GM19239 (cell line): ENCODE measurements at regions not wholly inside any gene's neighbourhood (a gene's known extent, or its start where the extent isn't known, plus 50 kb on each side); places are given as distances from the start of the nearest gene placed in this dataset.

ENCODE experiments used
- DNase-seq: peaks from one replicate; pipeline ENCODE4 v3.0.0; 2011; ENCODE audit warnings: low spot score; ENCODE audit not compliant: insufficient read length
- FAIRE-seq: peaks from 2 replicates; lab custom pipeline; 2011; peaks lifted over from hg19 to GRCh38; lab: Jason Lieb, UNC

DNA sequence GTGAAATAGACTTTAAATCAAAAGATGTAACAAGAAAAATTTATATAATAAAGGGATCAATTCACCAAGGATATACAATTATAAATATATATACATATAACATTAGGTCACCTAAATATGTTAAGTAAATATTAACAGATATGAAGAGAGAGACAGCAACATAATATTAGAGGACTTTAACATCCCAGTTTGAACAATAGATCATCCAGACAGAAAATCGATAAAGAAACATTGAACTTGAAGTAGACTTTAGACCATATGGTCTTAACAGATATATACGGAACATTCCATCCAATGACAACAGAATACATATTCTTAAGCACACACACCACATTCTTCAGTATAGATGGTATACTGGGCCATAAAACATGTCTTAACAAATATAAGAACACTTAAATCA, 649.6 kb upstream of the SETBP1 start:
- DNase-seq (no peak), FAIRE-seq (no peak)

DNA sequence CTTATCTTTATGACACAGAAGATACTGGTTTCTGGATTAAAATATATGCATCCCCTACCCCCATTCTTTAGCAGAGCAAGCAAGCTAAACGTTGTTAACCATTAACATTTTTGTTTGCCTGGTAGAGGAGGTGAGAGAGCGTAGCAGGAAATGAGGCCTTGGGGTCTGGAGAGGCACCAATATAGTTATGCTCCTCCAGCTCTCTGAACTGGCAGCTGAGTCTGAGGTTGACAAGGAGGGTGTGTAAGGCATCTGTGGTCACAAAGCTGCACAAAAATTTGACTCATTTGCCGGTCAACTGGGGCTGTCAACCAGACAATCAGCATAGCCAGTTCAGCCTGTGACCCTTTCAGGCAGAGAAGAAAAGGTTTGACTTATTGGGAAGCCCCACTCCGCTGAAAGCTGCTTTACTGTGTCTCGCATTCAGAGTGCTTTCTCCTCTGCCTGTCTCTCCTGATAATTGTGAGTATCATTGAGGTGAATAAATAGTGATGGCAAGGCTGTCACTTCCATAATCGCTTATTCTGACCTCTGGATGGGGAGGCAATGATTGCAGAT, 647.5 kb upstream of the SETBP1 start:
- FAIRE-seq (no peak), DNase-seq (no peak)

DNA sequence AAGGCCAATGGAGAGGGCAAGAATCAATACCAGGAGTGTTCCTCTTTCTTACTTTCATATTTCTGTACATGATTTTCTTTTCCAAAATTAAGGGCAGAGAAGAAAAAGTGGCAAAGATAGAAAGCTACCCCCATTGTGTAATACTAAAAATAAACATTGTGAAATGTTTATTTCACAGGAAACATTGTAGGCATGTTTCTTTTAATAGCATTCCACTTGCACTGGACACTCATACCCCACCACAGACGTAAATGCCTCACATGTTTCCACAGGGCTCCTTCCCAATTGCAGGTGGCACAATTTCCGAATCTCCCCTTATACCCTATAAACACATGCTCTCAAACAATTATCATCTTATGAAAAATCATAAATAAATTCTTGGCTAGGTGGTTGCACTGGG, 645.1 kb upstream of the SETBP1 start:
- FAIRE-seq (no peak), DNase-seq (no peak)

GRCh38 chr18:44036501-44036900, 644.2 kb upstream of the SETBP1 start:
- FAIRE-seq (no peak), DNase-seq (no peak)

- no peak for DNase-seq
- no peak for FAIRE-seq
Measured at GRCh38 chr18:44039216-44039615, 641.5 kb upstream of the SETBP1 start.

DNA sequence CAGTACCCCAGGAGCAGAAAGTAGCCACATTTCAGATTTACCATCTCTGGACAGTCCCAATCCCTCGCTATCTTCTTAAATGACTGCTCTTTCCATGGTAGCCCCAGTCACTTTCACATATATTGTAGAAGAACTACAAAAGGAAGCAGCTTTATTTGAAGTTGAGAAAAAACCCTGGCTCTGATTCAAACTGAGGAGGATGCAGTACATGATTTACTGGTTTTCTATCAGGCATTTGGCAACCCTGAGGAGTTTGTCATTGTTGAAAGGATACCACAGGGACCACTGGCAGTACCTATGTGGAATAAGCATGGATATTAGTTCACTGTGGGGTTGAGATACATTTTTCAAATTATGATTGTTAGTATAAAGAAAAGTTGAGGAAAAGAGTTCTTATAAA, 640.9 kb upstream of the SETBP1 start:
- no peak for DNase-seq
- FAIRE-seq, result no peak

- FAIRE-seq (no peak), DNase-seq (no peak)
Measured at GRCh38 chr18:44041553-44041952, 639.1 kb upstream of the SETBP1 start.

DNA sequence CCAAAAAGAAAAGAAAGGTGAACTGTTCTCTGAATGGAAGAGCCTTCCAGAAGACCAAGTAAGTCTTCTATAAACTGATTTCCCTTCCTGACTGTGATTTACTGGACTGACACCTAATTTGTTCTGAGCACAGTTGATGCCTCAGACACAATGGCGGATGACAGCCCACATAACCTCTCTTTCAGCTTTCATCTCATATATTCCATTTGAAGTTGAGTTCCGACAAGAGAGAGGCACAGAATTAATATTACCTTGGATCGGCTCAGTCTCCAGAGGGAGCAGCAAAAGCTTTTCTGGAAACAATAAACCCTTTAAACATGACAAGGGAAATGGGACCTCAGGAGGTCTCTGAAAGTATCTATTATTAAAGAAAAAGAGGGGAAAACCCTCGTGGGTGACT, 638.7 kb upstream of the SETBP1 start:
- no peak for DNase-seq

DNA sequence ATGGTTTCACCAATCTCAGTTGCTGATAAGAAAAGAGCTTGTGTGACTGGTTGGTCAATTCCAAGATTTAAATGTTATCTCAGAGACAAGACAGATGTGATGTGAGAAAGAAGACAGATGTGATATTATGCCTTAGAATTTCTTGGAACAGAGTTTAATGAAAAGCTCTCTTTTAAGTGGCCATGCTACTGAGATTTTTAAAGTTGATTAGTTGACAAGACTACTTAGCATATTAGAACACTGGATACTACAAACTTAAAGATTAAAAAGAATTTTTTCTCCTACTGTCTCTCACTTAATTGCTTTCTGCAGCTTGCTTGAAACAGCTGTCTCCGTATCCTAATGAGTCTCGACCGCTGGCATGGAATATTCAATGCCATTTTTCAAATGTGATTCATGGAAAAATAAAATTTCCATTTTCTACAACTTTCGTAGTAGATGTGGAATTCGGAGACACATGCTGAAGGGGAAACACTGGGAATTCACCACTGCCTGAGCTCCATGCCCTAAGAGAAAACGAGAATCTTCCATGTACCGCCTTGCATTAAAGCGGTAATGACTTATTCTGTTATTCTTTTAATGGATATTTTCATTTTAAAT, 634.2 kb upstream of the SETBP1 start:
- FAIRE-seq, result no peak
- DNase-seq, result no peak

More for the DNA sequence above, 638.7 kb upstream of the SETBP1 start:
- no peak for FAIRE-seq

DNA sequence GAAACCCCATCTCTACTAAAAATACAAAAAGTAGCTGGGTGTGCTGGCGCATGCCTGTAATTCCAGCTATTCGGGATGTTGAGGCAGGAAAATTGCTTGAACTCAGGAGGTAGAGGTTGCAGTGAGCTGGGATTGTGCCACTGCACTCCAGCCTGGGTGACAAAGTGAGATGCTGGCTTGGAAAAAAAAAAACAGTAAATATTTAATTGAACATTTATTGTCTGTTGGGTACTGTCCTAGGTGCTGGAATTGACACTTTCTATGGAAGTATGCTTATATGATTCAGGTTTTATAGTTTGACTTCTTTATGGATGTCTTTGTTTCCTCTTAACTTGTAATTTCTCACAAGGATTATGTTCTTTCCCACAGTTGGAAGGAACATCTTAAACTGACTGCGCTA, 633.1 kb upstream of the SETBP1 start:
- no peak for DNase-seq

GRCh38 chr18:44048435-44048834, 632.3 kb upstream of the SETBP1 start:
- DNase-seq (no peak), FAIRE-seq (no peak)

More for the DNA sequence above, 633.1 kb upstream of the SETBP1 start:
- no peak for FAIRE-seq

- FAIRE-seq (no peak), DNase-seq (no peak)
Measured at GRCh38 chr18:44048846-44049245, 631.8 kb upstream of the SETBP1 start.

- FAIRE-seq (no peak), DNase-seq (no peak)
Measured at GRCh38 chr18:44051026-44051425, 629.7 kb upstream of the SETBP1 start.

GRCh38 chr18:44054514-44054913, 626.2 kb upstream of the SETBP1 start:
- DNase-seq, result no peak
- no peak for FAIRE-seq

GRCh38 chr18:44060197-44060596, 620.5 kb upstream of the SETBP1 start:
- FAIRE-seq (no peak), DNase-seq (no peak)

GRCh38 chr18:44061438-44061837, 619.2 kb upstream of the SETBP1 start:
- no peak for DNase-seq
- no peak for FAIRE-seq

- DNase-seq (no peak), FAIRE-seq (no peak)
Measured at GRCh38 chr18:44062345-44062744, 618.3 kb upstream of the SETBP1 start.

GRCh38 chr18:44065206-44065605, 615.5 kb upstream of the SETBP1 start:
- no peak for FAIRE-seq
- DNase-seq, result no peak

- DNase-seq (no peak), FAIRE-seq (no peak)
Measured at GRCh38 chr18:44066541-44066940, 614.1 kb upstream of the SETBP1 start.

DNA sequence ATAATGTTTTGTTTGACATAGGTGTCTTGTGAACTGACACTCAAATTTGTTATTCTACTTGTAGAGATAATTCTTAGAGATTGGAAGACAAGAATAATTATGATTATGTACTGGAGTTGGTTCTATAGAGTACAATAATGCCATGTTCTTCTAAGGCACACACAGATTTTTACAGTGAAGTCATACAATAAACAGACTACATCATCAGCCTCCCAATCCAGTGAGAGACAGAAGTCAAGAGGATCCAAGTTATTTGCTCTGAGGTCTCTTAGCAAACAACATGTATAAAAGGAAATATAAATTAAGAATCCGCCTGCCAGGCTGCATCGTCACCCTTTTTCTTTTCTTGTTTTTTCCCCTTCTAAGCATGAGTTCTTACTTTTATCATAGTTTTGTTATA, 613.5 kb upstream of the SETBP1 start:
- FAIRE-seq, result no peak

GRCh38 chr18:44075038-44075437, 605.6 kb upstream of the SETBP1 start:
- FAIRE-seq (no peak), DNase-seq (no peak)

More for the DNA sequence above, 613.5 kb upstream of the SETBP1 start:
- DNase-seq, result no peak

DNA sequence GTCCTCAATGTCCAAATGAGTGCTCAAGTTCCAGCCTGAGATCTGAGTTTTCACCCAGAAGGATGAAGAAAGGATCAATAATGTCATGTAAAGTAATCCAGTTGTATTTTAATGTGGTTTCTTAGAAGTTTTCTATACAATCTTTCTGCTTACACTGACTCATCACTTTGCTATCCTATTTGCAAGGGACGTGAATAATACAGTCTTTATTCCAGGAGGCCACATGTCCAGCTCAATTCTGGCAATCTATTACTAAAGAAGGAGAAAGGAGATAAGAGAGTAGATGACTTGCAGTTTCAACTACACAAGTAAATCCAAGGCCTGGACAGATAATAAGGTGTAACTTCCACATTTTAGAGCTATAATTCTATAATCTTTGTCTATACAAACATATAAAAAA, 601.1 kb upstream of the SETBP1 start:
- DNase-seq, result no peak
- FAIRE-seq, result no peak
